ENCODE measurements at regions not wholly inside any gene's neighbourhood (a gene's known extent, or its start where the extent isn't known, plus 50 kb on each side); places are given as distances from the start of the nearest gene placed in this dataset.

DNA sequence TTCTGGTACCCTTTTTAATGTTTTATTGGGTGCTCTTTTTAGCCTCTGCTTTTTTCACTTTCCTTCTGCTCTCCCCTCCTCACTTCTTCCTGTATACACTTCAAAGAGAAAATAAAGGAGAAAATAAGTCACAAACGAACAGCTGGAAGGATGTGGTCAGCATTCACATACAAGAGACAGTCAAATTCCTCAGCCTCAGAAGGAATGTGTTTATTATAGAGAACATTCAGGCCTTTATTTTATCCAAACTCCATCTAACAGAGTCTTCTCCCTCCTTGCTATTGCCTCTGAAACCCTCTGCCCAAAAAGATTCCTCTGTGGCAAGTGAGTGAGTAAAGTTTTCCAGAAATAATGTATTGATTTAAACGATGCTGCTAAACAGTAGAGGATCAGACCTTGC lies 490.4 kb downstream of the FRK start:
- TF ChIP-seq POLR2AphosphoS5 (IDR thresholded peaks at IDR 0.05) (no peak), CTCF (IDR thresholded peaks at IDR 0.05 in 8 of 11, conservative IDR thresholded peaks at IDR 0.05 in 3 of 11) (no peak), POLR2A (IDR thresholded peaks at IDR 0.05) (no peak)
